Psoas muscle (tissue), 7 donors: ENCODE measurements at regions not wholly inside any gene's neighbourhood (a gene's known extent, or its start where the extent isn't known, plus 50 kb on each side); places are given as distances from the start of the nearest gene placed in this dataset.

Experiments used
- ATAC-seq, 4 donors: fragments of 200-7000 bp; cut with Tn5 transposase; one replicate each; pipeline ENCODE4 v1.9.1; 2020; ENCODE audit warnings: moderate library complexity in 3 of 4, mild to moderate bottlenecking in 2 of 4
- DNase-seq, 2 donors: peaks; one replicate each; pipeline ENCODE4 v3.0.0-alpha.2; 2020
- H3K27ac ChIP-seq: fragments of 200-600 bp; one replicate; pipeline ENCODE4 v1.8.0; 2022
- H3K27me3 ChIP-seq, 3 donors: fragments of 200-600 bp in 1 of 3; one replicate each; pipeline versions ENCODE4 v1.6.1 to v1.8.0; 2013 to 2022; ENCODE audit warnings: low read length in 2 of 3, mild to moderate bottlenecking in 2 of 3, moderate library complexity in 1 of 3; ENCODE audit not compliant: insufficient read depth in 3 of 3
- H3K36me3 ChIP-seq, 2 donors: fragments of 200-600 bp in 1 of 2; one replicate each; pipeline versions ENCODE4 v1.6.1 to v1.8.0; 2013 to 2022; ENCODE audit warnings: low read depth in 1 of 2, mild to moderate bottlenecking in 1 of 2, moderate library complexity in 1 of 2; ENCODE audit not compliant: insufficient read depth in 1 of 2
- H3K4me1 ChIP-seq: fragments of 200-600 bp; one replicate; pipeline ENCODE4 v1.8.0; 2022
- H3K4me3 ChIP-seq: fragments of 200-600 bp; one replicate; pipeline ENCODE4 v1.8.0; 2022; ENCODE audit warnings: mild to moderate bottlenecking
- H3K9me3 ChIP-seq: fragments of 200-600 bp; one replicate; pipeline ENCODE4 v1.8.0; 2022
- CTCF ChIP-seq: fragments of 200-600 bp; IDR thresholded peaks from one replicate; pipeline ENCODE4 v1.8.0; 2022; ENCODE audit warnings: antibody characterized with exemption
- WGBS, 3 donors: extraction: QIAGEN DNeasy Blood & Tissue Kit; methylation state at CpG; one replicate each; pipeline versions ENCODE4 v1.1.6 to v1.1.7; 2013; 5-methylcytosine and 5-hydroxymethylcytosine counted together
- intact Hi-C, 2 donors: fragments of 100-400 bp; cut with DNase I; formaldehyde crosslinking; loops; one replicate each; pipeline versions ENCODE4 v1.11.0 to v1.14.2; 2022
- donor health status: healthy with polysubstance abuse.
- donor health status: DM: no; HTN: no; CAD: no; lungs with moderate emphysema.
- donor health status: Bipolar disorder and iron deficiency.
- donor health status: healthy.
- donor health status: DM: yes; HTN: yes; CAD: no.
- donor health status: DM: no; HTN: no; CAD: no.
- donor health status: DM: yes; HTN: yes; CAD: no.

- TF ChIP-seq CTCF, result no peak
- intact Hi-C loops, result no loop called here
- no peak for ATAC-seq
Observed at GRCh38 chr2:241949736-241950412, 80.3 kb downstream of the RTP5 start.

GRCh38 chr2:241950413-241951315 is 81.1 kb downstream of the RTP5 start:
- peaks cover 0 to 25% (median 4%) of the 10 kb centered on the region in 3 donors for H3K27me3 ChIP-seq
- no peak overlapping the region for H3K4me3 ChIP-seq
- peak; percentile 85 for TF ChIP-seq CTCF
- 29 to 33% (median 31%) methylated on average over 45 of the region's 45 CpGs for WGBS, 3 donors
- no peaks in the 10 kb centered on the region for H3K4me1 ChIP-seq
- intact Hi-C loops, result no loop called here
- no peaks in the 10 kb centered on the region for H3K36me3 ChIP-seq
- no peaks in the 10 kb centered on the region for H3K9me3 ChIP-seq
- H3K27ac ChIP-seq, result no peak overlapping the region
- ATAC-seq (peak; percentile 60 to 83 (median 64)), DNase-seq (peak; percentile 69 to 82)

More at GRCh38 chr2:241949736-241950412, 80.3 kb downstream of the RTP5 start:
- Histone ChIP-seq H3K9me3 (no peaks in the 10 kb centered on the region), H3K36me3 (no peaks in the 10 kb centered on the region), H3K27me3 (peaks cover 0 to 29% (median 4%) of the 10 kb centered on the region in 3 donors), H3K4me1 (no peaks in the 10 kb centered on the region), H3K4me3 (no peak overlapping the region), H3K27ac (no peak overlapping the region)
- no peak for DNase-seq
- 86 to 91% (median 87%) methylated on average over 18 of the region's 18 CpGs for WGBS, 3 donors

GRCh38 chr2:241951316-241951700 is 81.8 kb downstream of the RTP5 start:
- no peak for TF ChIP-seq CTCF
- Histone ChIP-seq H3K27ac (no peak overlapping the region), H3K4me3 (no peak overlapping the region), H3K4me1 (no peaks in the 10 kb centered on the region), H3K36me3 (no peaks in the 10 kb centered on the region), H3K9me3 (no peaks in the 10 kb centered on the region), H3K27me3 (peaks cover 0 to 25% (median 4%) of the 10 kb centered on the region in 3 donors)
- WGBS, 3 donors, result 36 to 53% (median 45%) methylated on average over 4 of the region's 4 CpGs
- DNase-seq, result no peak
- intact Hi-C loops, result no loop called here
- ATAC-seq, result no peak

- Histone ChIP-seq H3K36me3 (no peaks in the 10 kb centered on the region), H3K27ac (no peak overlapping the region), H3K4me3 (no peak overlapping the region), H3K9me3 (no peaks in the 10 kb centered on the region), H3K27me3 (peaks cover 0 to 25% (median 4%) of the 10 kb centered on the region in 3 donors), H3K4me1 (no peaks in the 10 kb centered on the region)
- WGBS, 3 donors, result 88 to 95% (median 90%) methylated on average over 11 of the region's 11 CpGs
- TF ChIP-seq CTCF, result no peak
- intact Hi-C loops, result no loop called here
- no peak for ATAC-seq
- DNase-seq, result no peak
Observed at GRCh38 chr2:241951920-241952319, 82.4 kb downstream of the RTP5 start.
